ENCODE measurements at regions not wholly inside any gene's neighbourhood (a gene's known extent, or its start where the extent isn't known, plus 50 kb on each side); places are given as distances from the start of the nearest gene placed in this dataset.

DNA sequence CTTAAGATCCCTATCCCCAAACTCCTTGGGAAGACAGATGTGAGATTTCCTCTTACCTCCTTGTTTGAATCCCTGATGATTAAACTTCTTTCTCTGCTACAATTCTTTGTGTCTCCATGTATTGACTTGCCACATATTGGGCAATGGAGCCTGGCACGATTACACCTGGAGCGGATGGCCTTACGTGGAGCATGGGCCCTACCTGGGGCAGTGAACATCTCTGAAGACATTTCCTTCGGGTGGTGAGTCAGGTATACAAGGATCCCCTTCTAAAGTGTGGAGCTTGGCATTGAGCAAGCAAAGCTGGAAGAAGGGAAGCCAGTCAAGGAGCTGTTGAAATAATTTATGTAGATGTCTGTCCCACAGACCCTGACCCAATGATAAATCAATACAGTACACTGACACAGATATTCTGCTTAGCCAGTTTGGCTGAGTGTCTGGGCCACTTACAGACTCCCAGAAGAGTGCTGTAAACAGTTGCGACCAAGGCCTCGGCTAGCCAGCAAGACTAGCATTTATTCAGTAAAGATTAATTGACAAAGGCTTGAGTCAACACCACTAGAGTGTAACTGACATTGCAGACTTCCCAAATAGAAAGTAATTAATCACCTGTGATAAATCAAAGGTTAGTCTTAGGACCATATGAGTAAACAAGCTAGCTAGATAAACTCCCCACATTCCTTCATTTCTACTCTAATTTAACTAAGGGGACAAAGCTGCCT lies 83.1 kb upstream of the KCNK1 start:
- no peak for DNase-seq
- H3K9me3 Mint-ChIP-seq (ENCODE audit: unreplicated experiment): no peaks in the 10 kb centered on the region
- TF ChIP-seq, protein P1, sequence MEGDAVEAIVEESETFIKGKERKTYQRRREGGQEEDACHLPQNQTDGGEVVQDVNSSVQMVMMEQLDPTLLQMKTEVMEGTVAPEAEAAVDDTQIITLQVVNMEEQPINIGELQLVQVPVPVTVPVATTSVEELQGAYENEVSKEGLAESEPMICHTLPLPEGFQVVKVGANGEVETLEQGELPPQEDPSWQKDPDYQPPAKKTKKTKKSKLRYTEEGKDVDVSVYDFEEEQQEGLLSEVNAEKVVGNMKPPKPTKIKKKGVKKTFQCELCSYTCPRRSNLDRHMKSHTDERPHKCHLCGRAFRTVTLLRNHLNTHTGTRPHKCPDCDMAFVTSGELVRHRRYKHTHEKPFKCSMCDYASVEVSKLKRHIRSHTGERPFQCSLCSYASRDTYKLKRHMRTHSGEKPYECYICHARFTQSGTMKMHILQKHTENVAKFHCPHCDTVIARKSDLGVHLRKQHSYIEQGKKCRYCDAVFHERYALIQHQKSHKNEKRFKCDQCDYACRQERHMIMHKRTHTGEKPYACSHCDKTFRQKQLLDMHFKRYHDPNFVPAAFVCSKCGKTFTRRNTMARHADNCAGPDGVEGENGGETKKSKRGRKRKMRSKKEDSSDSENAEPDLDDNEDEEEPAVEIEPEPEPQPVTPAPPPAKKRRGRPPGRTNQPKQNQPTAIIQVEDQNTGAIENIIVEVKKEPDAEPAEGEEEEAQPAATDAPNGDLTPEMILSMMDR (IDR thresholded peaks at IDR 0.05; ENCODE audit: partially characterized antibody, unreplicated experiment): no peak
- peaks cover 2% of the 10 kb centered on the region for H3K27me3 Mint-ChIP-seq (ENCODE audit: unreplicated experiment)
- H3K4me1 Mint-ChIP-seq (ENCODE audit: low read depth, unreplicated experiment): no peaks in the 10 kb centered on the region
- H3K27ac Mint-ChIP-seq (ENCODE audit: unreplicated experiment): no peak overlapping the region
- peaks cover 7% of the 10 kb centered on the region for H3K36me3 Mint-ChIP-seq (ENCODE audit: unreplicated experiment)
- H3K4me3 Mint-ChIP-seq (ENCODE audit: unreplicated experiment): no peak overlapping the region

DNA sequence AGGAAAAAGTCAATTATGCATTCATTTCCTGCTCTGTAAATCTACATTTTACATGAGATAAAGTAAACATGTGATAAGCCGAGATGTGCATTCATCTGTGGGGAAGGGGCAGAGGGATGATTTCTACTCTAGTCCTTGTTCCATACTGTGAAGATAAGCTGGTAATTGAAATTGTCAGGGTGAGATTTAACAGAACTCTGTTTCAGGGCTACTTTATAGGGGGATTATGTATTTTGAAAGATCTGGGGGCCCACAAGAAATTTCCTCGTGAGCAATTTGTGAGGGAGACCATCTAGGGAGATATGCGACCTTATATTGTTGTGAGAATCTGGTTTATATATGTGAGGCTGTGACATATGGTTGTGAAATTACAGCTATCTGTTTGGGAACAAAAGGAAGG lies 73.1 kb upstream of the KCNK1 start:
- Mint-ChIP-seq H3K4me1 (ENCODE audit: low read depth, unreplicated experiment) (no peaks in the 10 kb centered on the region), H3K27me3 (ENCODE audit: unreplicated experiment) (peaks cover 1% of the 10 kb centered on the region), H3K9me3 (ENCODE audit: unreplicated experiment) (no peaks in the 10 kb centered on the region), H3K36me3 (ENCODE audit: unreplicated experiment) (no peaks in the 10 kb centered on the region), H3K4me3 (ENCODE audit: unreplicated experiment) (no peak overlapping the region), H3K27ac (ENCODE audit: unreplicated experiment) (no peak overlapping the region)
- DNase-seq: no peak
- TF ChIP-seq, protein P1 (IDR thresholded peaks at IDR 0.05; ENCODE audit: partially characterized antibody, unreplicated experiment): no peak

DNA sequence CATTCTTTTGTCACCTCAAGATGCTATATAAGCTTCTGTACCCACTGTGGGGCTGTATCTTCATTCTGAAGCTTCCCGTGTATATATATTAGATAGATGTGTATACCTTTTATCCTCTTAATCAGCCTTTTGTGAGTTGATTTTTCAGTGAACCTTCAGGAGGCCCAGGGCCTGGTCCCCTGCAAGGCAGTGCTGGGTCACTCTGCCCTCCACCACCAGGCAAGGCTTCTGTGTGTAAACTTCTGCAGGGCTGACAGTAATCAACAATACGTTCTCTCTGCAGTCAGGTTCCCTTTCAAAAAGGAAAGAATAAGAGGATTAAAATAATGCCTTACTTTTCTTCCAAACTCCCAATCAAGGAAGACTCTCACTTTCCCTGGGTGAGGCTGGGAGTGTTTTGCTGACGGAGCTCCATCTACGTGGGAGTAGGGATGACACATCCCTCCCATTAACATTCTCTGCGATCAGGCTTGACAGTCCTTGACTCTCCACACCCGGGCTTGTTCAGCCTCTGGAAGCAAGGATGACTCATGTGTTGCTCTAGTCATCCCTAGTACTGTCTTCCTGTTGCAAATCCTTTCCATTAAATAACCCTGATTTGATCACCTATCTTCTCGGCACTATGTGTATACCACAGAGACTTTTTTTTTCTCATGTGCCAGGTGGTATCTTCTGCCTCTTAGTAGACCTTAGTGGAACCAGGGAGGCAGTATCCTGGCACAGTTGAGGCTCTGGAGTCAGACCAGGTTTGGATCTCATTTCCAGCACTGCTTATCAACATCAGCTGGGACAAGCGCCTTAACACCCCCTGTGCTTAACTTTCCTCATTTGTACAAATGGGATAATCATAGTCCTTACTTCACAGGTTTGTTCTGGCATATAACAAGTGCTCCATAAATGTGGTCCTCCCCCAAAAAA lies 70.3 kb upstream of the KCNK1 start:
- TF ChIP-seq, protein P1 (IDR thresholded peaks at IDR 0.05; ENCODE audit: partially characterized antibody, unreplicated experiment): no peak
- H3K4me3 Mint-ChIP-seq (ENCODE audit: unreplicated experiment): no peak overlapping the region
- H3K27ac Mint-ChIP-seq (ENCODE audit: unreplicated experiment): no peak overlapping the region
- no peaks in the 10 kb centered on the region for H3K4me1 Mint-ChIP-seq (ENCODE audit: low read depth, unreplicated experiment)
- peaks cover 1% of the 10 kb centered on the region for H3K27me3 Mint-ChIP-seq (ENCODE audit: unreplicated experiment)
- H3K36me3 Mint-ChIP-seq (ENCODE audit: unreplicated experiment): no peaks in the 10 kb centered on the region
- no peak for DNase-seq
- no peaks in the 10 kb centered on the region for H3K9me3 Mint-ChIP-seq (ENCODE audit: unreplicated experiment)

DNA sequence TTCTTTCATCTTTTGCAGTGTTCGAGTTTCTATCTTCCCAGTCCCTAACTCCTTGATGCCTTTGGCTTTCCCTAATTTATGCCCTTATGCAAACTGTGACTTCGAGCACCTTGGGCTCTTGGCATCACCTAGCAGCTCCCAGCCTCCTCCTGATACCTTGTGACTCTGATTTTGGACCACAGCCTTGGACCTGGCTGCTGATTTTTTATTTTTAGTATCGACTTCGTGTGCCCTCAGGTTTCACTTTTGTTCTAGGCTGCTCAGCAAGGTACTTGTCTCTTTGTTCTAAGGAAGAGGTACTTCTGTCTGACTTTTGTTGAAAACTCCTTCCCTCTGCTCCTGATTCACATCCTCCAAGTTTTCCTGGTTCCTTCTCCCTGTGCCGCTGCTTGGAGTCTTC lies 69.6 kb upstream of the KCNK1 start:
- TF ChIP-seq, protein P1 (IDR thresholded peaks at IDR 0.05; ENCODE audit: partially characterized antibody, unreplicated experiment): no peak
- Mint-ChIP-seq H3K36me3 (ENCODE audit: unreplicated experiment) (no peaks in the 10 kb centered on the region), H3K4me3 (ENCODE audit: unreplicated experiment) (no peak overlapping the region), H3K27ac (ENCODE audit: unreplicated experiment) (no peak overlapping the region), H3K9me3 (ENCODE audit: unreplicated experiment) (no peaks in the 10 kb centered on the region), H3K27me3 (ENCODE audit: unreplicated experiment) (peaks cover 1% of the 10 kb centered on the region), H3K4me1 (ENCODE audit: low read depth, unreplicated experiment) (no peaks in the 10 kb centered on the region)
- DNase-seq: no peak

DNA sequence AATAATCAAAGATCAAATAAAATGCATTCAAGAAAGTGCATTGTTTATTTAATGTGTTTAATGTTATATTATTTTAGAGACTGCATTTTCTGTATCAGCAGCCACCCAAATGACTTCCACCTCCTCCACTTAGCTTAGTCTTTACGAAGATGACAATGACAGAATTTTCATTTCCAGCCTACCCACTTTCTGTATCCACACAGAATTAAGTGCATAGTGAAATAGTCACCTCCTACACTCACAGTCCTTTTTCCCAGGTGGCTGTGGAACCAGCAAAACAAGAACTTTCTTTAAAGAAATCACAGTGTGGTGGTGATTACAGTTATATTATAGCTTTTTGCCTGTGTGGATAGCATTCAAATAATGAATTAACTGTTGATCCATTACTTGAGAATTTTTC lies 66.2 kb upstream of the KCNK1 start:
- H3K4me3 Mint-ChIP-seq (ENCODE audit: unreplicated experiment): no peak overlapping the region
- no peak overlapping the region for H3K27ac Mint-ChIP-seq (ENCODE audit: unreplicated experiment)
- H3K36me3 Mint-ChIP-seq (ENCODE audit: unreplicated experiment): no peaks in the 10 kb centered on the region
- no peak for DNase-seq
- H3K9me3 Mint-ChIP-seq (ENCODE audit: unreplicated experiment): no peaks in the 10 kb centered on the region
- no peaks in the 10 kb centered on the region for H3K4me1 Mint-ChIP-seq (ENCODE audit: low read depth, unreplicated experiment)
- peaks cover 1% of the 10 kb centered on the region for H3K27me3 Mint-ChIP-seq (ENCODE audit: unreplicated experiment)
- TF ChIP-seq, protein P1 (IDR thresholded peaks at IDR 0.05; ENCODE audit: partially characterized antibody, unreplicated experiment): no peak

Data from glutamatergic neuron (in vitro differentiated cells).